HepG2 (cell line): ENCODE measurements at regions not wholly inside any gene's neighbourhood (a gene's known extent, or its start where the extent isn't known, plus 50 kb on each side); places are given as distances from the start of the nearest gene placed in this dataset.

Source experiments
- ESRRA ChIP-seq: sonication (generic); formaldehyde crosslinking; IDR thresholded peaks from 2 replicates; pipeline ENCODE4 v1.5.1; 2020; ENCODE audit warnings: mild to moderate bottlenecking, low read depth, missing genetic modification reagents
- HNF4G ChIP-seq, 2 experiments: sonication (generic) in 1 of 2; formaldehyde crosslinking in 1 of 2; IDR thresholded peaks; 2 replicates each; pipeline versions ENCODE4 v1.4.0 to v1.6.1; 2011 to 2020; ENCODE audit warnings: borderline replicate concordance in 2 of 2, low read depth in 2 of 2, mild to moderate bottlenecking in 2 of 2, low read length in 1 of 2, missing genetic modification reagents in 1 of 2, moderate library complexity in 1 of 2
- KAT2B ChIP-seq: fragments of 150-350 bp; IDR thresholded peaks from 2 replicates; pipeline ENCODE4 v1.6.1; 2014; ENCODE audit warnings: low read depth, low read length, borderline replicate concordance

- TF ChIP-seq HNF4G (IDR thresholded peaks at IDR 0.05; ENCODE audit: borderline replicate concordance, low read depth, low read length), result no peak
- TF ChIP-seq HNF4G (CRISPR knock-in tag; IDR thresholded peaks at IDR 0.05; ENCODE audit: borderline replicate concordance, low read depth), result 0 out of 2 replicates have a peak, but pooled peaks have one; percentile 31
- TF ChIP-seq KAT2B, result no peak
- TF ChIP-seq ESRRA (CRISPR knock-in tag), result no peak
Measured at GRCh38 chr15:69874321-69874720, 223.4 kb downstream of the TLE3 start.
